Right lobe of liver (tissue), 6 donors: ENCODE measurements at regions not wholly inside any gene's neighbourhood (a gene's known extent, or its start where the extent isn't known, plus 50 kb on each side); places are given as distances from the start of the nearest gene placed in this dataset.
A peak's percentile ranks its signal among the peaks of the same experiment; 100 is the strongest.

Source experiments
- ATAC-seq, 4 donors: fragments of 200-7000 bp; cut with Tn5 transposase; one replicate each; pipeline ENCODE4 v1.9.1; 2020; ENCODE audit warnings: mild to moderate bottlenecking in 4 of 4, moderate library complexity in 4 of 4
- DNase-seq, 3 donors: peaks; one replicate each; pipeline ENCODE4 v3.0.0-alpha.2; 2020
- H3K27ac ChIP-seq, 3 donors: fragments of 200-600 bp; one replicate each; pipeline ENCODE4 v1.8.0; 2022
- H3K27me3 ChIP-seq, 2 donors: fragments of 200-600 bp; one replicate each; pipeline ENCODE4 v1.8.0; 2022
- H3K36me3 ChIP-seq, 4 donors: fragments of 200-600 bp; sonication (generic) in 1 of 4; one replicate each; pipeline versions ENCODE4 v1.5.1 to v1.8.0; 2017 to 2022; ENCODE audit warnings: control low read depth in 1 of 4
- H3K4me1 ChIP-seq, 4 donors: fragments of 200-600 bp; sonication (generic) in 1 of 4; one replicate each; pipeline versions ENCODE4 v1.5.1 to v1.8.0; 2017 to 2022; ENCODE audit warnings: control low read depth in 1 of 4
- H3K4me3 ChIP-seq, 3 donors: fragments of 200-600 bp; one replicate each; pipeline ENCODE4 v1.8.0; 2022
- H3K9me3 ChIP-seq, 4 donors: fragments of 200-600 bp; sonication (generic) in 1 of 4; one replicate each; pipeline versions ENCODE4 v1.5.1 to v1.8.0; 2017 to 2022; ENCODE audit warnings: control low read depth in 1 of 4
- POLR2A ChIP-seq: fragments of 450-650 bp; IDR thresholded peaks from one replicate; pipeline ENCODE4 v1.6.1; 2017; ENCODE audit warnings: antibody characterized with exemption, mild to moderate bottlenecking
- WGBS: methylation state at CpG from one replicate; pipeline ENCODE4 v1.1.6; 2018; ENCODE audit warnings: low coverage, low lambda C conversion rate; ENCODE audit not compliant: insufficient coverage; ENCODE audit errors: missing lambda C conversion rate; 5-methylcytosine and 5-hydroxymethylcytosine counted together
- intact Hi-C, 2 donors: fragments of 100-400 bp; cut with DNase I; formaldehyde crosslinking; loops; one replicate each; pipeline versions ENCODE4 v1.11.2 to v1.14.1; 2022
- TF ChIP-seq, protein P1 (sequence below), 4 donors: fragments of 200-600 bp in 3 of 4; fragments of 450-650 bp in 1 of 4; IDR thresholded peaks; one replicate each; pipeline versions ENCODE4 v1.5.1 to v1.8.0; 2016 to 2022; ENCODE audit warnings: antibody characterized with exemption in 4 of 4, mild to moderate bottlenecking in 2 of 4
- donor health status: DM: no; HTN: yes; CAD: no.
- donor health status: DM: no; HTN: no; CAD: no.
- donor health status: DM: no; HTN: no; CAD: no.
- donor health status: DM: no; HTN: yes; CAD: no.
- donor health status: DM: no; HTN: yes; CAD: no.

- intact Hi-C loops: no loop called here
- WGBS: 81% methylated on average over 3 of the region's 3 CpGs
- H3K4me1 ChIP-seq: peaks cover 0 to 9% (median 0%) of the 10 kb centered on the region in 4 donors
- TF ChIP-seq, protein P1, sequence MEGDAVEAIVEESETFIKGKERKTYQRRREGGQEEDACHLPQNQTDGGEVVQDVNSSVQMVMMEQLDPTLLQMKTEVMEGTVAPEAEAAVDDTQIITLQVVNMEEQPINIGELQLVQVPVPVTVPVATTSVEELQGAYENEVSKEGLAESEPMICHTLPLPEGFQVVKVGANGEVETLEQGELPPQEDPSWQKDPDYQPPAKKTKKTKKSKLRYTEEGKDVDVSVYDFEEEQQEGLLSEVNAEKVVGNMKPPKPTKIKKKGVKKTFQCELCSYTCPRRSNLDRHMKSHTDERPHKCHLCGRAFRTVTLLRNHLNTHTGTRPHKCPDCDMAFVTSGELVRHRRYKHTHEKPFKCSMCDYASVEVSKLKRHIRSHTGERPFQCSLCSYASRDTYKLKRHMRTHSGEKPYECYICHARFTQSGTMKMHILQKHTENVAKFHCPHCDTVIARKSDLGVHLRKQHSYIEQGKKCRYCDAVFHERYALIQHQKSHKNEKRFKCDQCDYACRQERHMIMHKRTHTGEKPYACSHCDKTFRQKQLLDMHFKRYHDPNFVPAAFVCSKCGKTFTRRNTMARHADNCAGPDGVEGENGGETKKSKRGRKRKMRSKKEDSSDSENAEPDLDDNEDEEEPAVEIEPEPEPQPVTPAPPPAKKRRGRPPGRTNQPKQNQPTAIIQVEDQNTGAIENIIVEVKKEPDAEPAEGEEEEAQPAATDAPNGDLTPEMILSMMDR (IDR thresholded peaks at IDR 0.05): no peak
- no peak for TF ChIP-seq POLR2A
- DNase-seq (no peak), ATAC-seq (no peak)
- no peaks in the 10 kb centered on the region for H3K27me3 ChIP-seq
- no peak overlapping the region for H3K4me3 ChIP-seq
- H3K36me3 ChIP-seq: no peaks in the 10 kb centered on the region
- H3K9me3 ChIP-seq: no peaks in the 10 kb centered on the region
- no peak overlapping the region for H3K27ac ChIP-seq
These were observed 111.2 kb upstream of the KLHL29 start for GRCh38 chr2:23273786-23274185.

- H3K4me3 ChIP-seq: no peak overlapping the region
- ATAC-seq (no peak), DNase-seq (no peak)
- TF ChIP-seq POLR2A: no peak
- TF ChIP-seq, protein P1 (IDR thresholded peaks at IDR 0.05): no peak
- no peaks in the 10 kb centered on the region for H3K36me3 ChIP-seq
- 94% methylated on average over 2 of the region's 2 CpGs for WGBS
- no peak overlapping the region for H3K27ac ChIP-seq
- no peaks in the 10 kb centered on the region for H3K9me3 ChIP-seq
- no peaks in the 10 kb centered on the region for H3K27me3 ChIP-seq
- no peaks in the 10 kb centered on the region for H3K4me1 ChIP-seq
- intact Hi-C loops: no loop called here
These were observed 104.6 kb upstream of the KLHL29 start for GRCh38 chr2:23280401-23280800.

DNA sequence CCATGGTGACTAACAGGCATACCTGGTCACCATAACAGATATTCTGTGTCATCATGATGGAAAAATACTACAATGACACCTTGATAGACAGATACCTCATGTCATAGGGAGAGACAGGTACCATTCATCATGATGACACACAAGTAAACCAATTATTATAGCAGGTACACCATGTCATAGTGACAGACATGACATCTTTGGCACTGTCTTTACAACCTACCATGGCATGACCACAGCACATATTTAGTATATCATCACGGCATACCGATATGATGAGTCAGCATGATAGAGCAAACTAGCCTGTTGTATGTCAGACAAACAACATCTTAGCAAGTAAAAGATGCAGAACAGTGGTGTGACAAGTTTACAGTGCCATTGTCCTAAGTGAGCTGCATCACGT lies 101.3 kb upstream of the KLHL29 start:
- H3K9me3 ChIP-seq: no peaks in the 10 kb centered on the region
- ATAC-seq (no peak), DNase-seq (no peak)
- 49% methylated on average over 3 of the region's 3 CpGs for WGBS
- no peaks in the 10 kb centered on the region for H3K36me3 ChIP-seq
- TF ChIP-seq, protein P1 (IDR thresholded peaks at IDR 0.05): no peak
- no peak for TF ChIP-seq POLR2A
- intact Hi-C loops: no loop called here
- H3K27ac ChIP-seq: no peak overlapping the region
- H3K4me1 ChIP-seq: no peaks in the 10 kb centered on the region
- H3K27me3 ChIP-seq: no peaks in the 10 kb centered on the region
- H3K4me3 ChIP-seq: no peak overlapping the region

GRCh38 chr2:23285091-23285800 lies 99.7 kb upstream of the KLHL29 start:
- no peak overlapping the region for H3K27ac ChIP-seq
- no peaks in the 10 kb centered on the region for H3K9me3 ChIP-seq
- no peaks in the 10 kb centered on the region for H3K4me1 ChIP-seq
- ATAC-seq (peak in 1 of 4 donors; percentile 21), DNase-seq (no peak)
- H3K4me3 ChIP-seq: no peak overlapping the region
- no peaks in the 10 kb centered on the region for H3K27me3 ChIP-seq
- TF ChIP-seq POLR2A: no peak
- TF ChIP-seq, protein P1 (IDR thresholded peaks at IDR 0.05): no peak
- intact Hi-C loops: no loop called here
- no peaks in the 10 kb centered on the region for H3K36me3 ChIP-seq
- no CpG with 5 or more reads among the region's 1 CpG for WGBS
